Keratinocyte (primary cell): ENCODE measurements at regions not wholly inside any gene's neighbourhood (a gene's known extent, or its start where the extent isn't known, plus 50 kb on each side); places are given as distances from the start of the nearest gene placed in this dataset.

Experiments
- DNase-seq: peaks from one replicate; pipeline ENCODE4 v3.0.0-alpha.2; 2011; ENCODE audit warnings: low read depth, missing footprints, low spot score
- FAIRE-seq: peaks from 2 replicates; lab custom pipeline; 2011; peaks lifted over from hg19 to GRCh38; lab: Jason Lieb, UNC
- H2AFZ ChIP-seq: 2 replicates; pipeline ENCODE4 v1.6.0; 2012; ENCODE audit warnings: low read length, control low read depth, inconsistent platforms; ENCODE audit not compliant: control insufficient read depth
- H3K27ac ChIP-seq: 2 replicates; pipeline ENCODE4 v1.5.1; 2011; ENCODE audit warnings: low read length; ENCODE audit not compliant: control insufficient read depth, insufficient read depth
- H3K27me3 ChIP-seq: 3 replicates; pipeline ENCODE4 v1.6.0; 2011; ENCODE audit warnings: low read length; ENCODE audit not compliant: control insufficient read depth, insufficient read depth; ENCODE audit errors: extremely low read depth
- H3K36me3 ChIP-seq, 2 experiments: 2 replicates in 1 of 2; 3 replicates in 1 of 2; pipeline ENCODE4 v1.5.1; 2011; ENCODE audit warnings: low read length in 2 of 2, mild to moderate bottlenecking in 1 of 2; ENCODE audit not compliant: control insufficient read depth in 2 of 2, insufficient read depth in 2 of 2; ENCODE audit errors: extremely low read depth in 1 of 2
- H3K4me1 ChIP-seq: 3 replicates; pipeline ENCODE4 v1.5.1; 2011; ENCODE audit warnings: low read length; ENCODE audit not compliant: control insufficient read depth, insufficient read depth; ENCODE audit errors: extremely low read depth
- H3K4me2 ChIP-seq: 3 replicates; pipeline ENCODE4 v1.6.0; 2011; ENCODE audit warnings: low read depth, low read length; ENCODE audit not compliant: control insufficient read depth, insufficient read depth; ENCODE audit errors: extremely low read depth
- H3K4me3 ChIP-seq, 3 experiments: fragments of 200-600 bp in 1 of 3; sonication (generic) in 1 of 3; 2 replicates in 2 of 3; 3 replicates in 1 of 3; pipeline ENCODE4 v1.5.1; 2011 to 2016; ENCODE audit warnings: low read length in 3 of 3, mild to moderate bottlenecking in 3 of 3, control low read depth in 2 of 3, inconsistent platforms in 1 of 3, low read depth in 1 of 3, mixed read lengths in 1 of 3, mixed run types in 1 of 3, moderate library complexity in 1 of 3; ENCODE audit not compliant: control insufficient read depth in 2 of 3, insufficient read depth in 2 of 3; ENCODE audit errors: extremely low read depth in 1 of 3
- H3K79me2 ChIP-seq: 2 replicates; pipeline ENCODE4 v1.6.0; 2012; ENCODE audit warnings: low read length; ENCODE audit not compliant: control insufficient read depth, insufficient read depth
- H3K9ac ChIP-seq: 3 replicates; pipeline ENCODE4 v1.6.0; 2011; ENCODE audit warnings: low read length; ENCODE audit not compliant: control insufficient read depth, insufficient read depth; ENCODE audit errors: extremely low read depth
- H3K9me1 ChIP-seq: 3 replicates; pipeline ENCODE4 v1.6.0; 2011; ENCODE audit warnings: low read length; ENCODE audit not compliant: control insufficient read depth, insufficient read depth; ENCODE audit errors: extremely low read depth
- H3K9me3 ChIP-seq: 2 replicates; pipeline ENCODE4 v1.5.1; 2012; ENCODE audit warnings: low read depth, low read length; ENCODE audit not compliant: control insufficient read depth
- H4K20me1 ChIP-seq: 3 replicates; pipeline ENCODE4 v1.6.0; 2011; ENCODE audit warnings: low read length; ENCODE audit not compliant: control insufficient read depth, insufficient read depth; ENCODE audit errors: extremely low read depth
- EZH2 ChIP-seq: IDR thresholded peaks from one replicate; pipeline ENCODE4 v1.6.1; 2012; ENCODE audit warnings: inconsistent platforms, mild to moderate bottlenecking, low read length, moderate library complexity
- dilution Hi-C: fragments of 300-500 bp; cut with MboI; formaldehyde crosslinking; loops from one replicate; pipeline ENCODE4 v1.7.0; 2020; ENCODE audit warnings: low sequenced_read_pairs; ENCODE audit not compliant: extremely low pct_ligation_motif_present
- TF ChIP-seq, protein P1 (sequence below), 3 experiments: IDR thresholded peaks in 1 of 3; conservative IDR thresholded peaks in 1 of 3; optimal IDR thresholded peaks in 1 of 3; 2 replicates in 2 of 3; 3 replicates in 1 of 3; pipeline versions ENCODE3 to v1.5.1; 2011; ENCODE audit warnings: low read length in 3 of 3, mild to moderate bottlenecking in 3 of 3, moderate library complexity in 2 of 3, control low read depth in 1 of 3, inconsistent platforms in 1 of 3; ENCODE audit not compliant: insufficient read depth in 2 of 3; ENCODE audit errors: extremely low read depth in 1 of 3

DNA sequence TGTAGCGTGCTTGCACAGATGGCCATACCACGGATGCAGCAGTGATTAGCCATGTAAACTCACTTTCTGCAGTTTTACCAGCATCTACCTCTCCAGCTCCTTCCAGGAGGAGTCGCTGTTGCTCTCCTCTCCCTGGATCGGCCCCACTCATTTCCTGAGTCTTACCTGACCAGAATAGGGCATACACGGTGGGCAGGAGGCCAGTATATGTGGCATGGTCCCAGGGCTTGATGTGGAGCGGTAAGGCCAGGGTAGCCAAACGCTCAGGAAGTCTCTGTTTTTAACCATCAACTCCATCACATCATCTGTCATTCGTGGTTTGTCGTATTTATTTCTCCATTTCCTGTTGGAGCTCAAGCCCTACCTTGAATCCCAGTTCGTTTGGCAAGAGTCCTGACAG is 163.4 kb upstream of the USP24 start:
- Histone ChIP-seq H3K4me2 (no peak overlapping the region), H3K9me3 (no peaks in the 10 kb centered on the region), H3K27me3 (no peaks in the 10 kb centered on the region), H2AFZ (no peak overlapping the region), H3K79me2 (no peaks in the 10 kb centered on the region), H3K9me1 (no peaks in the 10 kb centered on the region), H3K4me1 (no peaks in the 10 kb centered on the region), H3K9ac (no peak overlapping the region), H3K4me3 (no peak overlapping the region), H3K27ac (no peak overlapping the region), H4K20me1 (no peaks in the 10 kb centered on the region), H3K36me3 (no peaks in the 10 kb centered on the region)
- TF ChIP-seq EZH2, result no peak
- TF ChIP-seq, protein P1, sequence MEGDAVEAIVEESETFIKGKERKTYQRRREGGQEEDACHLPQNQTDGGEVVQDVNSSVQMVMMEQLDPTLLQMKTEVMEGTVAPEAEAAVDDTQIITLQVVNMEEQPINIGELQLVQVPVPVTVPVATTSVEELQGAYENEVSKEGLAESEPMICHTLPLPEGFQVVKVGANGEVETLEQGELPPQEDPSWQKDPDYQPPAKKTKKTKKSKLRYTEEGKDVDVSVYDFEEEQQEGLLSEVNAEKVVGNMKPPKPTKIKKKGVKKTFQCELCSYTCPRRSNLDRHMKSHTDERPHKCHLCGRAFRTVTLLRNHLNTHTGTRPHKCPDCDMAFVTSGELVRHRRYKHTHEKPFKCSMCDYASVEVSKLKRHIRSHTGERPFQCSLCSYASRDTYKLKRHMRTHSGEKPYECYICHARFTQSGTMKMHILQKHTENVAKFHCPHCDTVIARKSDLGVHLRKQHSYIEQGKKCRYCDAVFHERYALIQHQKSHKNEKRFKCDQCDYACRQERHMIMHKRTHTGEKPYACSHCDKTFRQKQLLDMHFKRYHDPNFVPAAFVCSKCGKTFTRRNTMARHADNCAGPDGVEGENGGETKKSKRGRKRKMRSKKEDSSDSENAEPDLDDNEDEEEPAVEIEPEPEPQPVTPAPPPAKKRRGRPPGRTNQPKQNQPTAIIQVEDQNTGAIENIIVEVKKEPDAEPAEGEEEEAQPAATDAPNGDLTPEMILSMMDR (optimal IDR thresholded peaks at IDR 0.05 in 1 of 3, IDR thresholded peaks at IDR 0.05 in 1 of 3, conservative IDR thresholded peaks at IDR 0.05 in 1 of 3; ENCODE audit: extremely low read depth in 1 of 3, insufficient read depth in 2 of 3, low read length in 3 of 3), result peak; percentile 72 to 83 (median 78)
- DNase-seq, result no peak
- FAIRE-seq, result no peak
- dilution Hi-C loops, result no loop called here

DNA sequence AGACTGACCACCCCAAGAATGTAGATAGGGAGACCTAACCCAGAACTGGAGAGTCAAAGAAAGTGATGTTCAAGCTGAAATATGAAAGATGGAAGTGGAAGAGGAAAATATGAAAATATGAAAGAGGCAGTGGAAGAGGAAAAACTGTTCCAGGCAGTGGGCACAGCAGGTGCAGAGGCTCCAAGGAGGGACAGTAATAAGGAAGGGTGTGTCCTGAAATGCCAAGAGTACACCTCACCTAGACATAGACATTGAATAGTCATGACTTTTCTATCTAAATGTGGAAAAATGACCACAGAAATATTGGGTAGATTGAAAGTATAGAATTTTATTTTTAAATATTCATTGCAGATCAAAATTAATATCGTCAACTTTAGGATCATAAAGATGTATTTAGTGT is 161.7 kb upstream of the USP24 start:
- dilution Hi-C loops, result no loop called here
- H3K4me2 ChIP-seq, result no peak overlapping the region
- no peaks in the 10 kb centered on the region for H3K9me1 ChIP-seq
- no peaks in the 10 kb centered on the region for H4K20me1 ChIP-seq
- H2AFZ ChIP-seq, result no peak overlapping the region
- no peak overlapping the region for H3K27ac ChIP-seq
- no peaks in the 10 kb centered on the region for H3K79me2 ChIP-seq
- no peak for FAIRE-seq
- no peaks in the 10 kb centered on the region for H3K27me3 ChIP-seq
- no peaks in the 10 kb centered on the region for H3K9me3 ChIP-seq
- H3K36me3 ChIP-seq, result no peaks in the 10 kb centered on the region
- H3K4me3 ChIP-seq, result no peak overlapping the region
- H3K4me1 ChIP-seq, result no peaks in the 10 kb centered on the region
- H3K9ac ChIP-seq, result no peak overlapping the region
- no peak for DNase-seq
- TF ChIP-seq, protein P1 (optimal IDR thresholded peaks at IDR 0.05 in 1 of 3, IDR thresholded peaks at IDR 0.05 in 1 of 3, conservative IDR thresholded peaks at IDR 0.05 in 1 of 3; ENCODE audit: extremely low read depth in 1 of 3, insufficient read depth in 2 of 3, low read length in 3 of 3), result no peak
- TF ChIP-seq EZH2, result no peak
